G401.6 (cell line): ENCODE measurements at regions not wholly inside any gene's neighbourhood (a gene's known extent, or its start where the extent isn't known, plus 50 kb on each side); places are given as distances from the start of the nearest gene placed in this dataset.

Source experiments
- FAIRE-seq: peaks from 2 replicates; lab custom pipeline; 2012; peaks lifted over from hg19 to GRCh38; lab: Jason Lieb, UNC

GRCh38 chr14:101217616-101218371, 314.3 kb upstream of the RTL1 start:
- no peak for FAIRE-seq

GRCh38 chr14:101219896-101220703, 316.6 kb upstream of the RTL1 start:
- no peak for FAIRE-seq

- FAIRE-seq, result no peak
Measured at GRCh38 chr14:101220921-101221510, 317.5 kb upstream of the RTL1 start.

- no peak for FAIRE-seq
Measured at GRCh38 chr14:101221549-101222160, 318.1 kb upstream of the RTL1 start.

GRCh38 chr14:101222362-101223070, 319.0 kb upstream of the RTL1 start:
- FAIRE-seq, result no peak

- no peak for FAIRE-seq
Measured at GRCh38 chr14:101223127-101223526, 319.6 kb upstream of the RTL1 start.

- no peak for FAIRE-seq
Measured at GRCh38 chr14:101223561-101224162, 320.1 kb upstream of the RTL1 start.

- FAIRE-seq, result no peak
Measured at GRCh38 chr14:101224356-101225156, 321.0 kb upstream of the RTL1 start.

- no peak for FAIRE-seq
Measured at GRCh38 chr14:101225157-101226152, 321.9 kb upstream of the RTL1 start.

- FAIRE-seq, result no peak
Measured at GRCh38 chr14:101226265-101226602, 322.7 kb upstream of the RTL1 start.

GRCh38 chr14:101226603-101227425, 323.3 kb upstream of the RTL1 start:
- FAIRE-seq, result no peak

GRCh38 chr14:101227611-101228594, 324.4 kb upstream of the RTL1 start:
- no peak for FAIRE-seq

- no peak for FAIRE-seq
Measured at GRCh38 chr14:101228949-101229541, 325.5 kb upstream of the RTL1 start.

GRCh38 chr14:101229666-101230065, 326.1 kb upstream of the RTL1 start:
- no peak for FAIRE-seq

- no peak for FAIRE-seq
Measured at GRCh38 chr14:101230161-101230850, 326.8 kb upstream of the RTL1 start.

- FAIRE-seq, result no peak
Measured at GRCh38 chr14:101230851-101231550, 327.5 kb upstream of the RTL1 start.
